Brain microvascular endothelial cell (primary cell): ENCODE measurements at regions not wholly inside any gene's neighbourhood (a gene's known extent, or its start where the extent isn't known, plus 50 kb on each side); places are given as distances from the start of the nearest gene placed in this dataset.

Experiments used
- DNase-seq: peaks from one replicate; pipeline ENCODE4 v3.0.0-alpha.2; 2020
- H3K27ac ChIP-seq: fragments of 250-450 bp; sonication (Bioruptor Pico); 2 replicates; pipeline ENCODE4 v1.5.1; 2020; ENCODE audit warnings: mild to moderate bottlenecking, moderate library complexity
- H3K27me3 ChIP-seq: fragments of 250-450 bp; sonication (Bioruptor Pico); replicated peaks from 2 replicates; pipeline ENCODE4 v1.5.1; 2020; ENCODE audit warnings: mild to moderate bottlenecking
- H3K36me3 ChIP-seq: fragments of 250-450 bp; sonication (Bioruptor Pico); replicated peaks from 2 replicates; pipeline ENCODE4 v1.5.1; 2020; ENCODE audit warnings: mild to moderate bottlenecking
- H3K4me3 ChIP-seq: 2 replicates; pipeline ENCODE4 v1.5.1; 2011; ENCODE audit warnings: low read depth, mild to moderate bottlenecking, control low read depth, low read length, moderate library complexity
- CTCF ChIP-seq: IDR thresholded peaks from 2 replicates; pipeline ENCODE4 v1.5.1; 2011; ENCODE audit warnings: low read depth, mild to moderate bottlenecking, moderate library complexity, low read length, control low read depth, inconsistent platforms; ENCODE audit errors: missing control alignments
- in situ Hi-C: cut with HindIII; loops from 2 replicates; pipeline ENCODE4 v1.10.0; 2017; ENCODE audit warnings: low sequenced_read_pairs, low pct_ligation_motif_present

GRCh38 chr7:41107330-41107937 is 595.5 kb downstream of the INHBA start:
- no peak for TF ChIP-seq CTCF
- in situ Hi-C loops = no loop called here
- peak; percentile 34 for DNase-seq
- no peaks in the 10 kb centered on the region for H3K36me3 ChIP-seq
- H3K4me3 ChIP-seq = no peak overlapping the region
- H3K27ac ChIP-seq = no peak overlapping the region
- no peaks in the 10 kb centered on the region for H3K27me3 ChIP-seq

DNA sequence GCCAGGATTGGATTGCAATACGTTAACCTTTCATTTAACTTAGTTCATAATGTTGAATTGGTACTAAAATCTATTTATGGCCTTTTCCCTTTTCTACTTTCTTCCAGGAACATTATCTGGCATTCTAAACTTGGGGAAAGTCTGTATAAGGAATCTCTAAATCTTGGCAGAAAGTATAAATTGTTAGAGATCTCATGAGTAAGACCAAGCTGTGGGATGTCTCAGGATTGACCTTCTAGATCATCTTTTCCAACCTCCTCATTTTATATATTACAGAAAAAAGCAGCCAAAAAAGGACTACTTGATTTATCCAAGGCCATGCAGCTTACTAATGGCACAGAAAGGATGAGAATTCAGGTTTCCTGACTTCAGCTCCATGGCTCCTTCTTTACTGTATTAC is 598.3 kb downstream of the INHBA start:
- H3K36me3 ChIP-seq = no peaks in the 10 kb centered on the region
- no peak overlapping the region for H3K27ac ChIP-seq
- DNase-seq = no peak
- TF ChIP-seq CTCF = no peak
- H3K4me3 ChIP-seq = no peak overlapping the region
- in situ Hi-C loops = no loop called here
- H3K27me3 ChIP-seq = no peaks in the 10 kb centered on the region

GRCh38 chr7:41103331-41103730 is 599.6 kb downstream of the INHBA start:
- no peaks in the 10 kb centered on the region for H3K36me3 ChIP-seq
- H3K27me3 ChIP-seq = no peaks in the 10 kb centered on the region
- no peak overlapping the region for H3K4me3 ChIP-seq
- TF ChIP-seq CTCF = no peak
- peak; percentile 81 for DNase-seq
- in situ Hi-C loops = no loop called here
- peak overlapping the region; percentile 70 for H3K27ac ChIP-seq

DNA sequence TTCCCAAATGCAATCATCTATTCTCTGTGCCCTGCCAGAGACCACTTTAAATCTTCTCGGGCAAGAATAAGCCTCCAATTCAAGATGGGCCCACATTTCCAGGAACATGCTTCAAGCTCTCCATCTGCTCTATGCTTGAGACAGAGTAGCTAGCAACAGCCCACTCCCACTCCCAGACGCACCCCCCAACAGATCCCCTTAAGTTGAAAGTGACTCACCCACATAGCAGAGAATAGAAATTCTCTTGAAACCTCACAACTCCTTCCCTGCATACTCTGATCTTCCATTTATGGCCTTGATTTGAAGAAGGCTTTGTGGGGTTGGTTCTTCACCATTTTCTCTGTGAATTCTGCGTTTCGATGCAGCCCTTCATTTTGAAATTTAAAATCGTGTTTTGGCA is 604.0 kb downstream of the INHBA start:
- H3K36me3 ChIP-seq = no peaks in the 10 kb centered on the region
- no peak overlapping the region for H3K4me3 ChIP-seq
- in situ Hi-C loops = no loop called here
- H3K27me3 ChIP-seq = no peaks in the 10 kb centered on the region
- no peak for DNase-seq
- H3K27ac ChIP-seq = no peak overlapping the region
- no peak for TF ChIP-seq CTCF

- no peaks in the 10 kb centered on the region for H3K36me3 ChIP-seq
- no peak for DNase-seq
- TF ChIP-seq CTCF = no peak
- H3K4me3 ChIP-seq = no peak overlapping the region
- in situ Hi-C loops = no loop called here
- H3K27ac ChIP-seq = peak overlapping the region; percentile 97
- no peaks in the 10 kb centered on the region for H3K27me3 ChIP-seq
Measured at GRCh38 chr7:41098402-41098801, 604.5 kb downstream of the INHBA start.

DNA sequence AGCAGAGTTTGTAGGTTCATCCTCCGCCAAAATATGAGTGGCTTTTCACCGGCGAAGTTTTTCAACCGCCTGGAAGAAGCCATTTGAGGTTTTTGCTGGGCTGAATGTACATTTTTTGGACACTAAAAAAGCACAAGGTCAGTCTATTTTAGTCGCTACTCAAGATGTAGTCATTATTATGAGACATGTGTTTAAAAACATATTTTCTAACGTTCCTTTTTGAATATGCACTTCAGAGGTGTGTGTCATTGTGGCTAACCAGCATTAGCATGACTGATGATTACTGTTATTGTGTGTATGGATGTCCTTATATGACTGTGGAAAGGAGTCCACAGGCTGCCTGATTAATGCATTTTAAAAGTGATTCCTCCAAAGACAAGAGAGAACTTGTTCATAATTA is 605.4 kb downstream of the INHBA start:
- no peaks in the 10 kb centered on the region for H3K27me3 ChIP-seq
- TF ChIP-seq CTCF = no peak
- H3K4me3 ChIP-seq = no peak overlapping the region
- in situ Hi-C loops = no loop called here
- peak overlapping the region; percentile 97 for H3K27ac ChIP-seq
- no peaks in the 10 kb centered on the region for H3K36me3 ChIP-seq
- DNase-seq = peak; percentile 76
